ENCODE measurements at regions not wholly inside any gene's neighbourhood (a gene's known extent, or its start where the extent isn't known, plus 50 kb on each side); places are given as distances from the start of the nearest gene placed in this dataset.

DNA sequence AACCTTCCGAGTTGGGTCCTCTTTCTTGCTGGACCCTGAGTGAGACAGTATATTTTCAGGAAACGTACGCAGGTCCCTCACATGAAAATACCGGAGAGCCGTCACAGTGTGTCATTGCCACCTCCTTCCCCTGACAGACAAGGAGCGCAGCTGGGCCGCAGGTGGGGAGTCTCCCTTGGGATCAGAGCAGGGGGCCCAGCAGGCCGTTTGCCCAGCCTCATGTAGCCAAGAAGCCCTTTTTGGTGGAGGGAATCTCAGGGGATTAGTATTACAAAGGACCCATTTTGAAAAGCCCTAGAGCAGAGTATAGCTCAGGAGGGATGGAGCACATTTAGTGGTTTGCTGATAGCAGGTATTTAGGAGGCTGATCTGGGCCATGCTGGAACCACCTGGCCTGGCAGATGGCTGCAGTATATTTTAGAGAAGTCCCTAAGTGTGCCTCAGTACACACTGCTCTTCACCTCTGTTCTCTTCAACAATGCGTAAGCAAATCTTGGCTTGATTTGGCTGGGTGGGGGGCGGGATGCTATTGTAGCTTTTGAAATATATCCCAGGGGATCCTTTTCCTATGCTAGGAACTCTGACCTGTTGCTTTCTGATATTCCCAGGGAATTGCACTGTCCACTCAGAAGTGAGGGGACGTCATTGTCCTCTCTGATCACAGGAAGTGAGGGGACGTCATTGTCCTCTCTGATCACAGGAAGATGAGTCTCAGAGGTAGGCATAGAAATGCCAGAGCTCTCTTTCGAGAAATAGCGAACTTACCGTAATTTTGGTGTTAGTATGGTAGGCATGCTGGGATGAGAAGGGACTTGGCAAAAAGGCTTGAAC lies 171.9 kb downstream of the HRH4 start:
- Histone ChIP-seq H4K91ac (replicated peaks; ENCODE audit: insufficient read length, low read length) (no peak overlapping the region), H3K14ac (ENCODE audit: insufficient read length) (no peak overlapping the region), H2BK5ac (ENCODE audit: low read depth, low read length) (0 out of 2 replicates have a peak overlapping the region, but pooled peaks have one; percentile 10), H3K9me3 (ENCODE audit: insufficient read depth in 2 of 2, low read depth in 1 of 2, low read length in 1 of 2) (no peaks in the 10 kb centered on the region), H3K4ac (replicated peaks; ENCODE audit: insufficient read length, low read depth, low read length) (no peak overlapping the region), H2BK20ac (ENCODE audit: low read length) (no peak overlapping the region), H2BK15ac (ENCODE audit: low read length) (no peak overlapping the region; the same call in 1 of the 2 replicates), H3K4me3 (ENCODE audit: extremely low read depth in 1 of 4, insufficient read depth in 2 of 4, low read depth in 3 of 4, low read length in 4 of 4) (no peak overlapping the region), H3K36me3 (ENCODE audit: control insufficient read depth in 2 of 4, insufficient read depth in 4 of 4, low read length in 3 of 4) (no peaks in the 10 kb centered on the region), H2BK120ac (replicated peaks; ENCODE audit: low read depth, low read length) (no peak overlapping the region), H3K27me3 (replicated peaks in 1 of 4; ENCODE audit: control insufficient read depth in 3 of 4, extremely low read depth in 1 of 4, insufficient read depth in 3 of 4, low read length in 3 of 4) (no peaks in the 10 kb centered on the region; a peak in 1 of 7 replicates), H2AK5ac (ENCODE audit: low read depth, low read length) (no peak overlapping the region), H3K9ac (replicated peaks in 1 of 4; ENCODE audit: extremely low read depth in 1 of 4, low read depth in 3 of 4, low read length in 3 of 4) (no peak overlapping the region), H4K5ac (ENCODE audit: insufficient read length, low read depth, low read length) (no peak overlapping the region), H3K79me1 (ENCODE audit: low read depth, low read length) (no peaks in the 10 kb centered on the region), H2AFZ (ENCODE audit: low read length) (peak overlapping the region; percentile 37; the same call in 1 of the 2 replicates), H3K79me2 (ENCODE audit: control insufficient read depth in 1 of 2, insufficient read depth in 2 of 2, low read length in 2 of 2) (no peaks in the 10 kb centered on the region), H4K20me1 (replicated peaks in 1 of 2; ENCODE audit: control insufficient read depth in 1 of 2, insufficient read depth in 2 of 2, low read length in 2 of 2) (no peaks in the 10 kb centered on the region), H3K4me2 (ENCODE audit: insufficient read depth in 1 of 2, low read depth in 2 of 2, low read length in 2 of 2) (peak overlapping the region in 1 of 2 experiments; percentile 40; a peak in 2 of 4 replicates), H3K27ac (ENCODE audit: low read depth, low read length) (no peak overlapping the region), H3K23ac (ENCODE audit: insufficient read length) (no peak overlapping the region), H2BK12ac (ENCODE audit: low read depth, low read length) (0 out of 2 replicates have a peak overlapping the region, but pooled peaks have one; percentile 46), H3K23me2 (ENCODE audit: low read depth, low read length) (no peaks in the 10 kb centered on the region; the same call in none of the 2 replicates), H3K4me1 (replicated peaks in 1 of 4; ENCODE audit: control insufficient read depth in 3 of 4, insufficient read depth in 4 of 4, low read length in 3 of 4) (peaks cover 0 to 3% (median 1%) of the 10 kb centered on the region in 4 experiments; a peak in 1 of 7 replicates), H4K8ac (ENCODE audit: extremely low read depth, insufficient read depth, low read length) (no peak overlapping the region), H3K56ac (replicated peaks; ENCODE audit: insufficient read length, low read depth, low read length) (no peak overlapping the region), H3K18ac (ENCODE audit: extremely low read depth, low read length) (peak overlapping the region; percentile 38; the same call in 1 of the 2 replicates)
- TF ChIP-seq FOSL1 (IDR thresholded peaks at IDR 0.05; ENCODE audit: insufficient read depth, low read depth, low read length) = no peak
- FAIRE-seq (no peak), DNase-seq (ENCODE audit: low read depth in 1 of 2, low spot score in 2 of 2) (no peak)
- CTCF ChIA-PET (ENCODE audit: partially characterized antibody) = interaction anchor here (0.6 to 2.7 kb wide), 17 partner anchors 22 to 714 kb away, joined by 3 to 12 read pairs (median 3); no protein-coding TSS in a partner anchor
- 90% methylated on average over 15 of the region's 15 CpGs; no CpG with 5 or more reads in 1 of the 2 experiments for WGBS, 2 experiments (ENCODE audit: extremely low coverage in 1 of 2, insufficient coverage in 1 of 2, insufficient read length in 1 of 2, insufficient replicate concordance in 2 of 2, low coverage in 1 of 2, low lambda C conversion rate in 2 of 2, missing lambda C conversion rate in 1 of 2)
- POLR2A ChIA-PET (ENCODE audit: partially characterized antibody) = interaction anchor here (0.5 kb wide), 1 partner anchor 203 kb away, joined by 4 read pairs; no protein-coding TSS in a partner anchor
